C4-2B (cell line): ENCODE measurements at regions not wholly inside any gene's neighbourhood (a gene's known extent, or its start where the extent isn't known, plus 50 kb on each side); places are given as distances from the start of the nearest gene placed in this dataset.

Experiments used
- H3K27ac ChIP-seq: fragments of 450-650 bp; 2 replicates; pipeline ENCODE4 v1.5.1; 2017
- ZFX ChIP-seq: fragments of 450-650 bp; IDR thresholded peaks from 2 replicates; pipeline ENCODE4 v1.6.1; 2017
- TF ChIP-seq, protein P1 (sequence below): fragments of 450-650 bp; conservative IDR thresholded peaks from 2 replicates; pipeline ENCODE4 v1.5.1; 2017; ENCODE audit warnings: mild to moderate bottlenecking

DNA sequence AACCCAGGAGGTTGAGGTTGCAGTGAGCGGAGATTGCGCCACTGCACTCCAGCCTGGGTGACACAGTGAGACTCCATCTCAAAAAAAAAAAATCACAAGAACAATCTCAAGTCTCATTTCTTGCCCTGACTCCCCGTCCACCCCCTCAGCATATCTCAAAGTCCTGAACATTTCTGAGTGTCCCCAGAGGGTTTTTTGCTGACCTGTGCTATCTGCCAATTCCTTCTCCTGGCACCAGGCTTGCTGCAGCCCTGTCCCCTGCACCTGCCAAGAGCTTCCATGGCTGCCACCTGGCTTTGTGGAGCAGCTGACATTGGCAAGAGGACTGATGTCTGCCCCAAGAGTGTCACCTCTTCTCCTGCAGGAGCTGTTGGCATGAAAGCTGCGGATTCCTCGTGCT is 54.9 kb upstream of the PTPRT start:
- TF ChIP-seq, protein P1, sequence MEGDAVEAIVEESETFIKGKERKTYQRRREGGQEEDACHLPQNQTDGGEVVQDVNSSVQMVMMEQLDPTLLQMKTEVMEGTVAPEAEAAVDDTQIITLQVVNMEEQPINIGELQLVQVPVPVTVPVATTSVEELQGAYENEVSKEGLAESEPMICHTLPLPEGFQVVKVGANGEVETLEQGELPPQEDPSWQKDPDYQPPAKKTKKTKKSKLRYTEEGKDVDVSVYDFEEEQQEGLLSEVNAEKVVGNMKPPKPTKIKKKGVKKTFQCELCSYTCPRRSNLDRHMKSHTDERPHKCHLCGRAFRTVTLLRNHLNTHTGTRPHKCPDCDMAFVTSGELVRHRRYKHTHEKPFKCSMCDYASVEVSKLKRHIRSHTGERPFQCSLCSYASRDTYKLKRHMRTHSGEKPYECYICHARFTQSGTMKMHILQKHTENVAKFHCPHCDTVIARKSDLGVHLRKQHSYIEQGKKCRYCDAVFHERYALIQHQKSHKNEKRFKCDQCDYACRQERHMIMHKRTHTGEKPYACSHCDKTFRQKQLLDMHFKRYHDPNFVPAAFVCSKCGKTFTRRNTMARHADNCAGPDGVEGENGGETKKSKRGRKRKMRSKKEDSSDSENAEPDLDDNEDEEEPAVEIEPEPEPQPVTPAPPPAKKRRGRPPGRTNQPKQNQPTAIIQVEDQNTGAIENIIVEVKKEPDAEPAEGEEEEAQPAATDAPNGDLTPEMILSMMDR = no peak
- TF ChIP-seq ZFX = no peak
- H3K27ac ChIP-seq = no peak overlapping the region

DNA sequence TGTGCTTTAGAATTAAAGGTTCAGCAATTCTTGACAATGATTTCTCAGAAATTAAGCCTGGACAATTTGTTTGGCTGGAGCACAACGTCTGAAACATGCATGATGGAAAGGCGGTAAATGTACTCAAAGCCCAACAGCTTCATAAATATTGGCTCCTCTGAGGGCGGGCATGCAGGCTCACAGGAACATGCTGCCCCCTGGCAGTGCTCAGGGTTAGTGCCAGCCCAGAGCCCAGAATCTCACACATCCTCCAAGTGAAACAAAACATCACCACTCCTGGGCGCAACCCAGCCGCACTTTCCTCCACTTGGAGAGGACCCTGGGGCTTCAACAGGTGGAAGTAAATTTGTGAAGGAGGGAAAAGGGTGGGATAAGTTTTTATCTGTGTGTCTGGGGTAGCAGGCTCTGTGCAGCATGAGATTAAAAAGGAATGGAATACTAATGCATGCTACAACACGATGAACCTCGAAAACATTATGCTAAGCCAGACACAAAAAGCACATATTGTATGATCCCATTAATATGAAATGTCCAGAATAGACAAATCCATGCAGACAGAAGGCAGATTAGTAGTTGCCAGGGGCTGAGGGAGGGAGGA is 54.1 kb upstream of the PTPRT start:
- no peak overlapping the region for H3K27ac ChIP-seq
- no peak for TF ChIP-seq ZFX
- TF ChIP-seq, protein P1 = peak; percentile 75

DNA sequence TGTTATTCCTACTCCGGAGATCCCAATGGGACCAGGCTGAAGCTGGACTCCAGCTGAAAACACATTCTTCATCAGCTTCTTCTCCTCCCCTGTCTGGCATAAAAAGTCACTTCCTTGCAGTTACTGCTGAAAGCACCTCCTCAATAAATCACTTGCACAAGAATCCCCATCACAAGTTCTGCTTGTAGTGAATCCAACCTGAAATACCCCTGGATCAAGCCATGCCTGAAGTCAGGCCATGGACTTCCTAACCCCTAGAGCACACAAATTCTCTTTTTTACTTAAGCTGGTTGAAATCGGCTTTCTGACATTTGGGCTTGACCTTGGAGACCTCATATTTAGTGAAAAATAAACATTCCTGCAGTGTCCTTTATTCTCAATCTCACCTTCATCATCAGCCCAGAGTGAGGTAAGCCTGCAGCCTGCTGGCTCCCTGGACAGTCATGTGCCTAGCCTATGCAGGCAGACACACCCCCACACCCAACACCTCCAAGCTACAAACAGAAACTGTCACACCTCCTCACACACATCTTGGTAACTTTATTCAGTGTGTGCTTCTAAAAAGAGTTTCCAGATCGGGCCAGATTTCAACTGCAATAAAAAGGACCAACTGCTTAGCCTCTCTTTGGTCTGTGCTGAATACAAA is 51.5 kb upstream of the PTPRT start:
- H3K27ac ChIP-seq = no peak overlapping the region
- TF ChIP-seq, protein P1 = no peak
- no peak for TF ChIP-seq ZFX
